H1 (cell line): ENCODE measurements at regions not wholly inside any gene's neighbourhood (a gene's known extent, or its start where the extent isn't known, plus 50 kb on each side); places are given as distances from the start of the nearest gene placed in this dataset.

Source experiments
- CTCF ChIA-PET: fragments of 300-600 bp; sonication (Branson Sonifier 250); formaldehyde crosslinking; loops from one replicate; lab custom pipeline; 2021; ENCODE audit not compliant: partially characterized antibody; lab: Charles Lee
- POLR2A ChIA-PET: fragments of 300-600 bp; sonication (Branson Sonifier 250); formaldehyde crosslinking; loops from one replicate; lab custom pipeline; 2021; ENCODE audit warnings: inconsistent platforms; ENCODE audit not compliant: partially characterized antibody; lab: Charles Lee
- DNase-seq, 2 experiments: peaks; one replicate each; pipeline versions ENCODE4 v3.0.0 to v3.0.0-alpha.2; 2010 to 2022; ENCODE audit warnings: low spot score in 2 of 2, low read depth in 1 of 2, mixed read lengths in 1 of 2
- FAIRE-seq: peaks from 2 replicates; lab custom pipeline; 2011; peaks lifted over from hg19 to GRCh38; lab: Jason Lieb, UNC
- H2AFZ ChIP-seq: 2 replicates; pipeline ENCODE4 v1.8.1; 2012; ENCODE audit warnings: low read length, inconsistent platforms
- H2AK5ac ChIP-seq: 2 replicates; pipeline ENCODE4 v1.6.1; 2013; ENCODE audit warnings: low read depth, low read length
- H2BK120ac ChIP-seq: replicated peaks from 2 replicates; pipeline ENCODE3; 2013; ENCODE audit warnings: low read depth, low read length, inconsistent platforms
- H2BK12ac ChIP-seq: 2 replicates; pipeline ENCODE4 v1.6.1; 2013; ENCODE audit warnings: low read depth, low read length
- H2BK15ac ChIP-seq: 2 replicates; pipeline ENCODE4 v1.6.1; 2013; ENCODE audit warnings: low read length
- H2BK20ac ChIP-seq: 2 replicates; pipeline ENCODE4 v1.6.1; 2013; ENCODE audit warnings: low read length
- H2BK5ac ChIP-seq: 2 replicates; pipeline ENCODE4 v1.6.1; 2013; ENCODE audit warnings: low read depth, low read length
- H3K14ac ChIP-seq: 2 replicates; pipeline ENCODE4 v1.6.1; 2013; ENCODE audit warnings: inconsistent platforms; ENCODE audit not compliant: insufficient read length
- H3K18ac ChIP-seq: 2 replicates; pipeline ENCODE4 v1.6.1; 2013; ENCODE audit warnings: low read length; ENCODE audit errors: extremely low read depth
- H3K23ac ChIP-seq: 2 replicates; pipeline ENCODE4 v1.6.1; 2013; ENCODE audit warnings: inconsistent platforms; ENCODE audit not compliant: insufficient read length
- H3K23me2 ChIP-seq: 2 replicates; pipeline ENCODE4 v1.6.1; 2013; ENCODE audit warnings: low read depth, low read length
- H3K27ac ChIP-seq: 2 replicates; pipeline ENCODE4 v1.6.1; 2011; ENCODE audit warnings: low read depth, low read length, inconsistent platforms
- H3K27me3 ChIP-seq, 4 experiments: replicated peaks in 1 of 4; 1 replicate in 1 of 4; 2 replicates in 3 of 4; pipeline versions ENCODE4 v1.6.1 to v1.8.1; 2011 to 2013; ENCODE audit warnings: low read length in 3 of 4, mild to moderate bottlenecking in 3 of 4, inconsistent platforms in 2 of 4, mixed read lengths in 2 of 4, moderate library complexity in 1 of 4; ENCODE audit not compliant: control insufficient read depth in 3 of 4, insufficient read depth in 3 of 4; ENCODE audit errors: extremely low read depth in 1 of 4
- H3K36me3 ChIP-seq, 4 experiments: 2 replicates each; pipeline versions ENCODE4 v1.6.1 to v1.8.1; 2011 to 2013; ENCODE audit warnings: mild to moderate bottlenecking in 4 of 4, low read length in 3 of 4, moderate library complexity in 2 of 4, control low read depth in 1 of 4, inconsistent platforms in 1 of 4; ENCODE audit not compliant: insufficient read depth in 4 of 4, control insufficient read depth in 2 of 4
- H3K4ac ChIP-seq: replicated peaks from 2 replicates; pipeline ENCODE3; 2013; ENCODE audit warnings: low read length, low read depth, mixed read lengths, inconsistent platforms; ENCODE audit not compliant: insufficient read length
- H3K4me1 ChIP-seq, 4 experiments: replicated peaks in 1 of 4; 1 replicate in 1 of 4; 2 replicates in 3 of 4; pipeline versions ENCODE4 v1.6.1 to v1.8.1; 2011 to 2013; ENCODE audit warnings: low read length in 3 of 4, inconsistent platforms in 2 of 4, mixed read lengths in 1 of 4; ENCODE audit not compliant: insufficient read depth in 4 of 4, control insufficient read depth in 3 of 4
- H3K4me2 ChIP-seq, 2 experiments: 2 replicates each; pipeline versions ENCODE4 v1.6.1 to v1.8.1; 2011 to 2013; ENCODE audit warnings: low read depth in 2 of 2, low read length in 2 of 2, control low read depth in 1 of 2, inconsistent platforms in 1 of 2, mild to moderate bottlenecking in 1 of 2; ENCODE audit not compliant: insufficient read depth in 1 of 2
- H3K4me3 ChIP-seq, 4 experiments: fragments of 200-600, 300-600 bp in 1 of 4; sonication (generic), shearing (Covaris generic), sonication (Bioruptor Twin) in 1 of 4; 2 replicates each; pipeline versions ENCODE4 v1.5.1 to v1.8.1; 2011 to 2016; ENCODE audit warnings: low read length in 4 of 4, low read depth in 3 of 4, control low read depth in 2 of 4, inconsistent platforms in 2 of 4, mild to moderate bottlenecking in 2 of 4, mixed read lengths in 1 of 4, moderate library complexity in 1 of 4; ENCODE audit not compliant: insufficient read depth in 2 of 4; ENCODE audit errors: extremely low read depth in 1 of 4
- H3K56ac ChIP-seq: replicated peaks from 2 replicates; pipeline ENCODE3; 2013; ENCODE audit warnings: low read depth, mild to moderate bottlenecking, mixed read lengths, low read length, inconsistent platforms; ENCODE audit not compliant: insufficient read length
- H3K79me1 ChIP-seq: 2 replicates; pipeline ENCODE4 v1.6.1; 2013; ENCODE audit warnings: low read depth, low read length, control low read depth
- H3K79me2 ChIP-seq, 2 experiments: 2 replicates each; pipeline versions ENCODE4 v1.6.1 to v1.8.1; 2012 to 2013; ENCODE audit warnings: low read length in 2 of 2, mild to moderate bottlenecking in 2 of 2, inconsistent platforms in 1 of 2; ENCODE audit not compliant: insufficient read depth in 2 of 2, control insufficient read depth in 1 of 2
- H3K9ac ChIP-seq, 4 experiments: replicated peaks in 1 of 4; 1 replicate in 1 of 4; 2 replicates in 3 of 4; pipeline versions ENCODE4 v1.6.1 to v1.8.1; 2011 to 2013; ENCODE audit warnings: low read depth in 3 of 4, low read length in 3 of 4, control low read depth in 2 of 4, mild to moderate bottlenecking in 2 of 4, moderate library complexity in 2 of 4, inconsistent platforms in 1 of 4; ENCODE audit errors: extremely low read depth in 1 of 4
- H3K9me3 ChIP-seq, 2 experiments: 2 replicates each; pipeline versions ENCODE4 v1.6.1 to v1.8.1; 2012 to 2013; ENCODE audit warnings: mild to moderate bottlenecking in 2 of 2, moderate library complexity in 2 of 2, control low read depth in 1 of 2, inconsistent platforms in 1 of 2, low read depth in 1 of 2, low read length in 1 of 2, mixed read lengths in 1 of 2; ENCODE audit not compliant: insufficient read depth in 2 of 2
- H4K20me1 ChIP-seq, 2 experiments: replicated peaks in 1 of 2; 2 replicates each; pipeline versions ENCODE3 to v1.8.1; 2011 to 2013; ENCODE audit warnings: inconsistent platforms in 2 of 2, low read length in 2 of 2, mild to moderate bottlenecking in 1 of 2; ENCODE audit not compliant: insufficient read depth in 2 of 2, control insufficient read depth in 1 of 2
- H4K5ac ChIP-seq: 2 replicates; pipeline ENCODE4 v1.6.1; 2013; ENCODE audit warnings: low read length, low read depth, mixed read lengths, inconsistent platforms; ENCODE audit not compliant: insufficient read length
- H4K8ac ChIP-seq: 2 replicates; pipeline ENCODE4 v1.8.0; 2013; ENCODE audit warnings: mild to moderate bottlenecking, moderate library complexity, low read length, inconsistent platforms; ENCODE audit not compliant: insufficient read depth; ENCODE audit errors: extremely low read depth
- H4K91ac ChIP-seq: replicated peaks from 2 replicates; pipeline ENCODE3; 2013; ENCODE audit warnings: low read length, mixed read lengths, inconsistent platforms; ENCODE audit not compliant: insufficient read length
- CBX8 ChIP-seq: fragments of 300-800, 300-1000 bp; sonication (generic); IDR thresholded peaks from 2 replicates; pipeline ENCODE4 v1.7.1; 2016; ENCODE audit warnings: low read depth, low read length, borderline replicate concordance
- CTBP2 ChIP-seq: IDR thresholded peaks from 2 replicates; pipeline ENCODE4 v1.7.0; 2011; ENCODE audit warnings: borderline replicate concordance, mild to moderate bottlenecking, moderate library complexity, mixed read lengths, low read length; ENCODE audit not compliant: insufficient read depth, insufficient read length
- RFX5 ChIP-seq: IDR thresholded peaks from 2 replicates; pipeline ENCODE4 v1.6.1; 2011; ENCODE audit warnings: low read depth, low read length, improper control_type of control experiment, borderline replicate concordance
- SAP30 ChIP-seq: fragments of 300-600 bp; sonication (generic); IDR thresholded peaks from 2 replicates; pipeline ENCODE4 v1.7.1; 2012; ENCODE audit warnings: low read length, moderate library complexity, mild to moderate bottlenecking, inconsistent platforms; ENCODE audit not compliant: insufficient read depth, insufficient replicate concordance
- WGBS, 2 experiments: shearing (Covaris generic) in 1 of 2; methylation state at CpG; one replicate each; pipeline versions ENCODE4 v1.1.6 to v1.1.7; 2013 to 2015; ENCODE audit warnings: low lambda C conversion rate in 2 of 2, mixed read lengths in 2 of 2, inconsistent platforms in 1 of 2, low coverage in 1 of 2, missing lambda C conversion rate in 1 of 2; ENCODE audit not compliant: insufficient replicate concordance in 2 of 2, insufficient coverage in 1 of 2, insufficient read length in 1 of 2; ENCODE audit errors: extremely low coverage in 1 of 2, missing lambda C conversion rate in 1 of 2; 5-methylcytosine and 5-hydroxymethylcytosine counted together

DNA sequence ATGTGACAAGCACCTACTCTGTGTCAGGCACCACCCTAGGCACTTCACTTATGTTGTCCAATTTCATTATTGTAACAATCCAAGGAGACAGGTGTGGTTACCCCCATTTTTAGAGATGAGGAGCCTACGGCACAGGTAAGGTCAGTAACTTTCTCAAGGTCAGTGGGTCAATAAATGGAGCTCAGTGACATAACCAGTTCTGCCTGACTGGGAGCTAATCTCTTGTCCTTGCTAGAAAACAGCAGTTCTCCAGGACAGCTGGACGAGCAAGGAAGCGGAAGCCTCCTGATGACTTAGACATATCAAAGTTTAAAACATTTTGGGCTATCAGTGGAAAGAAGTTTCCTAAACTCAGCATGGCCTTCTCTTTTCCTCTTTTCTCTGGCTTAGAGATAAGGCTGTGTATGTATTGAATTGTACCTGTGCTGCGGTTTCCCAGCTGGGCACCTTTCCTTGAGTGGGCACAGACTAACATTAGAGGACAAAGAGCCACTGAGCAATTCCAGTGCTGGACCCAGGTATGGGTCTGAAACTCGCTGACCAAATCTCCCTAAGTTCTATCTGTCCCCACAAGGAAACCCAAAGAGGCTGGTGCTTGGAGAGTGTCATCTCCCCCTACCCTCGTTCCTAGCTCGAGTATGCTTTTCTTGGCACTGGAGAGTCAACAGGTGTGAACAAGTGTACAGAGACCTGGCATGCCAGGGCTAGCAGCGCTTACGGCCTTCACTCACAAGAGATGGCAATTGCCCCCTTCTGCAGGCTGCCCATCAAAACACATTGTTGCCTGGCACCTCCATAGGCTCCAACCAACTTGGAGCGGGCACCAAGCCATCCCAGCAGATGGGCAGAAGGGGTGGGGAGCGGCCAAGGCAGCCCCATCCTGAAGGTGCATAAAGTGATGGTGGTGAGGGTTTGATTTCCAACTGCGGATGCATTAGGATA lies 456.1 kb upstream of the PROX1 start:
- no peak overlapping the region for H3K4me3 ChIP-seq
- no peak overlapping the region for H3K14ac ChIP-seq
- no peak overlapping the region for H3K18ac ChIP-seq
- ChIA-PET CTCF (interaction anchor here (1.1 kb wide), 1 partner anchor 538 kb away, joined by 4 read pairs; no protein-coding TSS in a partner anchor), POLR2A (no interaction called here)
- FAIRE-seq: no peak
- no peak overlapping the region for H2BK20ac ChIP-seq
- no peaks in the 10 kb centered on the region for H3K23me2 ChIP-seq
- H2BK15ac ChIP-seq: no peak overlapping the region
- no peak overlapping the region for H2AK5ac ChIP-seq
- no peaks in the 10 kb centered on the region for H4K20me1 ChIP-seq
- H2BK5ac ChIP-seq: no peak overlapping the region
- H3K4ac ChIP-seq: no peak overlapping the region
- no peak overlapping the region for H3K4me2 ChIP-seq
- no peaks in the 10 kb centered on the region for H3K27me3 ChIP-seq
- no peak overlapping the region for H4K5ac ChIP-seq
- no peaks in the 10 kb centered on the region for H3K79me2 ChIP-seq
- H2BK120ac ChIP-seq: no peak overlapping the region
- no peak overlapping the region for H3K27ac ChIP-seq
- 96% methylated on average over 12 of the region's 12 CpGs; no CpG with 5 or more reads in 1 of the 2 experiments for WGBS, 2 experiments
- no peak overlapping the region for H3K56ac ChIP-seq
- no peaks in the 10 kb centered on the region; the same call in 1 of the 2 replicates for H3K79me1 ChIP-seq
- no peak overlapping the region for H3K23ac ChIP-seq
- H3K9ac ChIP-seq: no peak overlapping the region
- DNase-seq: no peak
- TF ChIP-seq RFX5 (no peak), CTBP2 (no peak), CBX8 (no peak), SAP30 (no peak)
- no peak overlapping the region for H4K91ac ChIP-seq
- peaks cover 0 to 5% (median 0%) of the 10 kb centered on the region in 4 experiments; a peak in 3 of 7 replicates for H3K4me1 ChIP-seq
- H4K8ac ChIP-seq: no peak overlapping the region
- no peak overlapping the region for H2AFZ ChIP-seq
- no peaks in the 10 kb centered on the region for H3K36me3 ChIP-seq
- no peak overlapping the region; the same call in 1 of the 2 replicates for H2BK12ac ChIP-seq
- H3K9me3 ChIP-seq: no peaks in the 10 kb centered on the region
